GM18517 (cell line): ENCODE measurements at regions not wholly inside any gene's neighbourhood (a gene's known extent, or its start where the extent isn't known, plus 50 kb on each side); places are given as distances from the start of the nearest gene placed in this dataset.
A peak's percentile ranks its signal among the peaks of the same experiment; 100 is the strongest.

ENCODE experiments used
- ATAC-seq: cut with Tn5 transposase; IDR thresholded peaks from one replicate; pipeline ENCODE4 v1.9.1; 2021; ENCODE audit warnings: mild to moderate bottlenecking, moderate library complexity; ENCODE audit not compliant: unreplicated experiment

DNA sequence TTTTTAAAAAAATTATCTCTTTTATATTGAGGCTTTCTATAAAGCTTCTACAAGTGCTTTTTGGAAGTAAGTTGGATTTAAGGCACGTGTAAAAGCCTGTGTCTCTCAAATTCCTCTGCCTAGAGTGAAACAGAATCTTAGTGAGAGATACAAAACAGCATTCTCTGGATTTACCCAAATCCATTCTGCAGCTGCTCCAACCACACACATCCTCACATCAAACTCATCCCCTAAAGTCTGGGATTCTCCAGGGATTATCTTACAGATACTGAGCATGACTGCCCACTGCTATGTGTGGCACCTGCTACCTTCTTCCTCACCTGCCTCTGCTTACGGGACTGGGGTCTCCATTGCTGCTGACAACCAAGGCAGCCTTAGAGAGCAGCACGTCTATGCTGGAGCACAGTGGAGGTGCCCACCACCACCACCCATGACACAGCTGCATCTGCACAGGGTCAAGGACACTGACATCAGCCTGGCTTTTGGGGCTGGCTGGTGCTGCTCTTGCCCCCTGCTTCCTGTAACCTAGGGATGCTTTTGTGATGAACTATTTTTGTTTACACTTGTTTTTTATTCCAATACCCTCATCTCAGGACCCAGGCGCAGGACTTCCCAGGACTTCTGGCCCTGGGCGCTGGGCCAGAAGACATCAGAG lies 139.2 kb upstream of the NAMPT start:
- no peak for ATAC-seq

DNA sequence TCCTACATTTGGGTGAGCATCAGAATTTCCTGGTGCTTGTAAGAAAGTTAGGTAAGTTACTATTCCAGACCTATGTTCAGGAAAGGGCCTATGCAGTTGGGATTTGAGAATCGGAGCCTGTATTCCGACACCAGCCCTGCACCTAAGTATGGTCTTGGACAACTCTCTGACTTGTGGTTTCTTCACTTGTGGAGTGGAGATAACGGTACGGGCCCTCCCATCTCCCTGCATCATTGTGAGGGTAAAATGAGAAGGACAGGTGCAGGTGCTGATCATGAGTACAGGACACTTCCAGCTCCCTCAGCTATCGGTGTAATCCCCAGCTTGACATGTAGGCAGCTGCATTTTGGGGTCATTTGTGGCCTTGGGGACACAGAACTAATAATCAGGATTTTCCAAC lies 138.3 kb upstream of the NAMPT start:
- ATAC-seq: no peak

DNA sequence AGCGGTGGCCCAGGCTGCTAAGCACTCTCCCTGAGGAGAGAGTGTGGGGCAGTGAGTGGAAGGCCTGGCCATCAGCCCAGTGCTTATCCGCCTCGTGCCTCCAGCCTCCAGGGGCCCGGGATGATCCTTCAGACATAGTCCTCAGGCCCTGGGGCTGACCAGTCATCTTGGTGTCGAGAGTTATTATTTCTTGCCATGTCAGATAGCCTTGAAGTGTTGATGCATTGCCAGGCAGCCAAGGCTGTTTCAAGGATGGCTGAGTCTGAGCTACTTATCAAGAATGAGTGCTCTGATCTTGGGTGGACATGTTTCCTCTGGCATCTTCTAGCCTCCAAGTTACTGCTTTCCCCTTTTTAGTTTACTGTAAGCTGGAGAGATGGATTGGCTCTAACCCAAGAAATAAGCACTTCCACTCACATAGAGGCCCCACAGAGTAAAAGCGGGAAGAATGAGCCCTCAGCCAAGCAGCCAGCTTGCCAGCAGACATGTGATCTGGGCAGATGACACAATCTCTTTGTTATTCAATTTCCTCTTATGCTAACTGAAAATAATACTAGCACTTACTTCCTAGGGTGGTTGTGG lies 136.5 kb upstream of the NAMPT start:
- no peak for ATAC-seq

DNA sequence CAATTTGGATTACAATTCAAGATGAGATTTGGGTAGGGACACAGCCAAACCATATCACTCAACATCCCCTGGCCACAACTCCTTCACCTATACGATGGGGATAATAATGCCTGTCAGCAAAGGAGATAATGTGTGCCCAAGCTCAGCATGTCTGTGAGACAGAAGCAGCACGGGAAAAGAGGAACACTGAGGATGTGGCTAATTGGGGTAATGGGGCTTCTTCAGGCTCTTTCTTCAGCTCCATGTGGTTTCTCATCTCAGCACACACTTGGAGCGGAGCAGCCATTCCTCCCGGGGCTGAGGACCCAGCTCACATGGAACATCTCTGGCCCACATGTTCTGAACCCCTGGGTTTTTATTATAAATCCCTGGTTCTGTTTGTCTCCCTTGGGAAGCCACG lies 136.0 kb upstream of the NAMPT start:
- ATAC-seq: no peak

DNA sequence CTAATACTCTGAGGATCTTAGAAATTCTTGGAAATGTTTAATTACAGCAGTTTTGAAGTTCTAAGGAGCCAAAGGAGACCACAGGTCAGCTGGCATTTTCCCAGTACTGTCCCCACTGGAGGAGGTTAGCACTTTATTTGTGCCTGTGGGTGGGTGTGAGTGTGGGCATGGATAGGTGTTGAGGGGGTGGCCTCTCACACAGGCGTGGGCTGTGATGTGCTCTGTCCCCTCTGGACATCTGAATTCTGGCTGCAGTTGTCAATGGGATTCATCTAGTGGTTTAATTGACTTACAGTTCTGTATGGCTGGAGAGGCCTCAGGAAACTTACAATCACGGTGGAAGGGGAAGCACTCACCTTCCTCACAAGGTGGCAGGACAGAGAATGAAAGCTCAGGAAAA lies 135.4 kb upstream of the NAMPT start:
- no peak for ATAC-seq

DNA sequence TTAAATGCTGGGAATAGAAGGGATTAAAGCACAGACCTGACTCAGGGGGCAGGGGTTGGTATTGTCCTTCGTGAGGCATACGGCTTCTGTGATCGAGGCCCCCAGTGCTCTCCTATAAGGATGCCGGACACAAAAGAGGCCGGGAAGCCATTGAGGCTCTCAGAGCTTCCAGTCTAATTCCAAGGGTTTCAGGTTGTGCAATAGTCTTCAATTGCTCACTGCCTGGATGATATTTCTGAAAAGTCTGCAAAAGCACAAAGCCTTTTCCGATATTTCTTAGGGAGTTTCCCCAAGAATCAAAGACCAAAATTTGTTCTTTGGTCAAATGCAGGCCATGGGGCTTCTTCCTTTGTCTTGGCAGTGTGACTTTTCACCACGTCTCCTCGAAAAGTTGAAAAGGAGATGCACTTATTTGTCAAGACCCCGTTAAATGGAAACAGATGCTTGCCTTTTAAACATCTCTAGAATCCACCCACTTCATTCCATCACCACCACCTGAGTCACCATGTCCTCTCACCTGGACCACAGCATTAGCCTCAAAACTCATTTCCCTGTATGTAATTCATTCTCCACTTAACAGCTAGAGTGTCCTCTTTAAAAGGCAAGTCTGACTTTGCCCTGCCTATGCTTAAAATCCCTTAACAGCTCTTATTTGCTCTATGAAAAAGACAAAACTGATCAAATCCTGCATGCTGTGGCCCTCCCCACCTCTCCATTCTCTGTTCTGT lies 134.8 kb upstream of the NAMPT start:
- ATAC-seq: no peak

DNA sequence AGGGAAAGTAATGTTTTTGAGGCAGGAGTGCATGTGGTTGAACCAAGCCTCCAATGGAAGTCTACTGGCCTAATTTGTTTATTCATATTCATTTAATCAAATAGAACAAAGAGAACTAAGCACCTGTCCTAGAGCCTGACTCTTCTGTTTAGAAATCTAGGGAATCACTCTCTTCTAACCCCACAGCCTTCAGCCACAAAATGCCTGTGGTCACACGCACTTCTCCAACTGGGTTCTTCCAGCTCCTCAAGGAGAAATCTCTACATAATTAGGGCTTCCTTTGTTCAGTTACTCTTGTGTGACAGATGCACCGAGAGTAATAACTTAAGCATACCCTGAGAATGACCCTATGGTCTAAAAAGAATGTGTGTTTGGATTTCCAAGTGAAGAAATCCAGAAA lies 133.7 kb upstream of the NAMPT start:
- no peak for ATAC-seq

DNA sequence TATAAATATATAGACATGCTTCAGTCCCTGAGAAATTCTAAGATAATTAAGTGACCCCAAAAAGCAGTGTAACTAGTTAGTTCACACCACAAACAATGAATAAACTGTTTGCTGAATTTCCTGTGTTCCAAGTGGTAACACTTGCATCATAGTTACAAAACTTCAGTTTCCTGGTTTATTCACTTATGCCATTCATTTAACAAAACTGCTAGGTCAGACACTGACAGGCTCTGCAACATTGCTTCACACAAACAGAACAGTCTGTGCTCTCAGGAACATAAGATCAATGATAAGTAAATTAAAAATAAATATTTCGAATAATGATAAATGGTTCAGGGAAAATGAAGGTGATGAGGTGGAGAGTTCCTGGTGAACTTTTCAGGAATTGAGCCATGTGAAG lies 133.3 kb upstream of the NAMPT start:
- ATAC-seq: no peak

DNA sequence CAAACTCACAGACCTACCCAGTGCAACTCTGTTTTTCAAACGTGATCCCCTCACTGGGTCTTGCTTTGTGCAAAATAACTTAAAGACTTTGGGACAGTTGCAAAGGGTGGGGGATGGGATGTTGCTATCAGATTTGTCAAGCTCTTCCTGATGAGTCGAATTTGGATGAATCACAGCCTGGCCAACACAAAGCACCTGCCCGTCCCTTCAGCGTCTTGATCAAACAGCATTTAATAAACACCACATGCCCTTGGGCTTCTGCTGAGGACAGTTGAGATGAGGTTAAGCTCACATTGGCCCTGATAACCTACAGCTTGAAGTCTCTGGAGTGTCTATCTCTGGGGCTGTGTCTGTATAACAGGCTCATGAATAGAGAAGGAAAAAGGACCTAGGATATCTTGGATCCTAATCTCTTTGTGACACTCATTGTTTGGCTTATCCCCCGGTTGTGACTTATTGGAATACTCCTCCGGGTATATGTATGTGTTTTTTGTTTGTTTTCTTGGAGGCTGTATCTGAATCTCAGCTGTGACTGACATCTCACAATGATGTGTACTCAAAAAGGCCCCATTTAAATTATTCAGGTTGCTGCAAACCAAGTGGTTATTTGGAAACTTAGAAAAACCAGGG lies 132.6 kb upstream of the NAMPT start:
- ATAC-seq: no peak

DNA sequence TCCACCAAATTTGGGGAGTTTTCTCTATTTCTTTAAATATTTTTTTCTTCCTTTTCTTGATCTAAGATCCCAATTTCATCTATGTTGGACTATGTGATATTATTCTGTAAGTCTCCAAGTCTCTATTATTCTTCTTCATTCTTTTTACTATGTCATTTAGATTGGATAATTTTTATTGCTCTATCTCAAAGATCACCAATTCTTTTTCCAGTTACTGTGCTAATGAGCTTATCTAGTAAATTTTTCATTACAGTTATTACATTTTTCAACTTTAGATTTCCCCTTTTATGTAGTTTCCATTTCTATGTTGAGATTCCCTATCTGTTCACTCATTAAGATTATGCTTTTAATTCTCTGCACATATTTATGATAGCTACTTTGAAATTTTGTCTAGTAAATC lies 131.6 kb upstream of the NAMPT start:
- no peak for ATAC-seq

DNA sequence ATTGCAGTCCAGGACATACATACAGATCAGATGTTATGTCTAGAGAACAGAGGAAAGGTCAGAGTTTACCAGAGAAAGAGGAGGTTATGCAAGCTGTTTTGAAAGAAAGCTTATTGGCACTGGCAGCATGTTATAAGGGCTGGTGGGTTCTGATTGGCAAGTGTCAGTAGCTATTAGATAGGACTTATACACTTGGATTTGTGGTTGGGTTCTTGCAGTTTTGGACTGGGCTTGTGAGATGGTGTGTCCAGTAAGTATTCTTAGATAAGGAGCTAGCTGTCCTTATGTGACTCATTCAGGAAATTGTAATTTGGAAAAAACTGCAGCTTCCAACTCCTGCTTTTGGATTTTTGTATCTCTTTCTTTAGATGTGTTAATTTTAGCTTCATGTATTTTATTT lies 130.7 kb upstream of the NAMPT start:
- ATAC-seq: no peak

DNA sequence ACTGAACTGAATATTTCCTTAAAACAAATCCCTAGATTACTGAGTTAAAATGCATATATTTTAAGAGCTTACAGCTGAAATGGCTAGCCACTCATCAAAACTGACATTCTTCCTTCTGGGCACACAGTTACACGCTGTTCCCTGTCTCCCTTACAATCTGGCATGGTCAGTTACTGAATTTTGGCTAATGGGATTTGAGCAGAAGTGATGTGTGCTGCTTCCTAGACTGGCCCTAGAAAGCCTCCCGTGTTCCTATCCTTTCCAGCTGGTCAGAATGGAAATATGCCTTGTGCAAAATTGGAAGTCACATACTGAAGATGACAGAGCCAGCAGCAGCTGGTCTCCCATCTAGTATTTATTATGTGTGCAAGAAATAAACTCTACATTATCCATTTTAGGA lies 128.7 kb upstream of the NAMPT start:
- ATAC-seq: no peak

DNA sequence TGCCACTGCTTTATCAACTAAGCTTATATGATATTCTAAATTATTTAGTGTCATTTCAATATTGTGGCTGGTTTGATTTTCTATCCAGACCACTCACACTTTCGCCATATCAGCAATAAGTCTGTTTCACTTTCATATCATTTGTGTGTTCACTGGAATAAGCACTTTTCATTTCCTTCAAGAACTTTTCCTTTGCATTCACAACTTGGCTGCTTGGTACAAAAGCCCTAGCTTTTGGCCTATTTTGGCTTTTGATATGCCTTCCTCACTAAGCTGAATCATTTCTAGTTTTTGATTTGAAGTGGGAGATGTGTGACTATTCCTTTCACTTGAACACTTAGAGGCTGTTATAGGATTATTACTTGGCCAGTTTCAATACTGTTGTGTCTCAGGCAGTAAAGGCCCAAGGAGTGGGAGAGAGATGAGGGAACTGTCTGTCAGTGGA lies 120.9 kb upstream of the NAMPT start:
- ATAC-seq: peak; percentile 49

DNA sequence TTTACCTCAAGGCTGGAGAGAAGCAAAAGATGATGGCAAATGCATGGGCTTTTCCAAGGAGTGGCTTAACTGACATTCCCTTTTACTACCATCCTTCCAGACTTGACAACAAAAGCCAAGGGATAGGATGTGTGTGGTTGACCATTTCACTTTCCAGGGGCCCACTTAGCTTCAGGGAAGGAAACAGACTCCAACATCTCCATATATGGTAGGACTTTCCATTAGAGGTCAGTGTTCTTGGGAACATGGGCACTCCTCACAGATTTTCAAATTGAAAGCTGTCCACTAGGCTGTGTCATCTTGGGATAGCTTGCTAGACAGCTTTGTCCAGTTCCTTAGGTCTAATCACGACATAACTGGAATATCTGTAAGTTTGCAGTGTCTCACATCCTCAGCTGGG lies 118.1 kb upstream of the NAMPT start:
- no peak for ATAC-seq

DNA sequence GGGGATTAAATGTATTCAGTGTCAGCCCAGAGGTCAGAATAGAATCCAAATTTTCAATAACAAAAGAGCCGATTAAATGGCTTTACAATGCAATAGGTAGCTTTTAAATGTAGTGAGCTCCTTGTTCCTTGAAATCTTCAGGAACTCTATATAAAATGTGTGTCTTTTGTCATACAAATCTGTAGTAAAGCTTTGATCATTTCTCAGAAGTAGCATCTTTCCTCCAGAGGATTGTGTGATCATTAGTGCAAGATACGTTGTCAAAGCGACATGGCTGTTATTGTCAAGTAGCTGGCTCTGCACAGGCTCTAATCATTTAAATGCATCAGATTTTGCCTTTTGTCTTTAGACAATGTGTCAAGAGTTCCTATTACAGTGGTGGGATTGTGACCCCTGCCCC lies 116.1 kb upstream of the NAMPT start:
- no peak for ATAC-seq

DNA sequence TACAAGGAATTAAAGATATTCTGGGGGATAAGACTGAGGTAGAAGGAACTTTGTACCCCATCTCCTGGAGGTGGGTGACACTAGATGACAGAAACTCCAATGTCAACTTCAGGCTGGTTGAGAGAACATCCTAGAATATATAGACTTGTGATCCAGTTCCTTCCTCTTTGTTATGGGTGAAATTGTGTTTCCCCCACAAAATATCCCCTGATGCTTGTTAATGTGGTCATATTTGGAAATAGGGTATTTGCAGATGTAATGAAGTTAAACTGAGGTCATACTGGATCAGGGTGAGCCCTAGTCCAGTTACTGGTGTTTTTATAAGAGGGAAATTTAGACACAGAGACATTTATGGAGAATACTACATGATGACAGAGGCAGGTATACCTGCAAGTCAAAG lies 114.0 kb upstream of the NAMPT start:
- no peak for ATAC-seq

DNA sequence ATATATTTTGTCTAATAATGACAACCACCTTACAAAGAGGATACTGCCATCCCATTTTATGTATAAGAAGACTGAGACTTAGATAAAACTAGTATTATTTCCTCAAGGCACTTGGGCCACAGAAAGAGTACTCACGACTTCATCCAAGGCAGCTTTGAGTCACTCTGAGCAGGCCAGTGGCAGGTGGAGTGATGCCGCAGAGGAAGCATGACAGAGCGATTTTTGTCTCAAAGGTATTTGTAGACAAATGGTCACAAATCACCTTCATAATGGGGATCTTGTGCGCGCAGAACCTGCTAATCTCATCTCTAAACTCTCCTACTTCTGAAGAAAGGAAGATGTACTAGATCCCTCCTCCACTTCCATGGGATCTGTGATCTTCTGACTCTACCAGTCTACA lies 113.2 kb upstream of the NAMPT start:
- no peak for ATAC-seq

DNA sequence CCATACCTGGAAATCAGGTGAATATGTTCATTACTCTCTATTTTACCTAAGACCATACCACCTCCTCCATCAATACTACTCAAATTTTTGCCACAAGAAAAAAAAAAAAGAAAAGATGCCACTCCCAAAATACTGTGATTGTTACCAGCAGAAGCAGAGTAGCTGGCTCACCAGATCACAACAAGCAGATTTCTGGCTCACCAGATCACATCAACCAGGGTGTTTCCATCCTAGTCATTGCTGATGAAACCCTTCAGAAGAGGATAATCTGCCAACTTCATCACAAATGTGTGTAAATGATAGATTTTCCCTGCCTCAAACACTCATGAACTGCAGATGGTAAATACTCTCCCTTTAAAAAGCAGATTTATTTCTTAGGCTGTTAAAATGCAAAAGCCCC lies 109.7 kb upstream of the NAMPT start:
- ATAC-seq: no peak

DNA sequence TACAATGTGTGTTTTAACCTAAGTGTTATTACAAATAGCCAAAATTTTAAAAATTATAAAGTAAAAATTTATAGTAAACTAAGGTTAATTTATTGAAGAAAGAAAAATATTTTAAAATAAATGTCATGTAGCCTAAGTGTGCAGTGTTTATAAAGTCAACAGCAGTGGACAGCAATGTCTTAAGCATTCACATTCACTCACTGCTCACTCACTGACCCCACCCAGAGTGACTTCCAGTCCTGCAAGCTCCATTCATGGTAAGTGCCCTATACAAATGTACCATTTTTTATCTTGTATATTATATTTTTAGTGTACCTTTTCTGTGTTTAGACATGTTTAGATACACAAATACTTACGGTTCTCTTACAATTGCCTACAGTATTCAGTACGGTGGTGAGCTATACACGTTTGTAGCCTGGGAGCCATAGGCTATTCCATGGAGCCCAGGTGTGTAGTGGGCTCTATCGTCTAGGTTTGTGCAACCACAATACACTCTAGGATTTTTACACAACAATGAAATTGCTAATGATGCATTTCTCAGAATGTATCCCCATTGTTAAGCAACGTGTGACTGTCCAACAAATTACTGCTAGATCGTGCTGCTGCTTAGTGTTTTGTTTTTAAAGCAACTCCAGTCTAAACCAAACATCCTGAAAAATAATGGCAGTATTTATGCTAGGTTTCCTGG lies 108.9 kb upstream of the NAMPT start:
- no peak for ATAC-seq

DNA sequence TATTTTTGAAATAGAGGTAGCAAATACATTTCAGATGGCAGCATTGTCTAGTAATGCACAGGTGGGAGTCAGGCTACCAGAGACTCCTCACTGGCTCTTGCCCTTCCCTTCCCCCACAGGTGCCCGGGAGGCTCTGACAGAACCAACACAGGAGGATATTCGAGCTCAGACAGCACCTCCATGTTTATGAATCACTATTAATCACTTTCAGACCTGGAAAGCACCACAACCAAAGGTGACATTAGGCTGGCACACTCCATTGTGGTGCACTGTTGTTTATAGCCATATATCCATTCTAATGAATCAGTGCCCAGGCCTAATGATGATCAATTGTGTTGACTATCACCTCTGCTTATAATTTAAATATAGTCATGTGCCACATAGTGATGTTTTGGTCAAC lies 107.8 kb upstream of the NAMPT start:
- ATAC-seq: no peak

DNA sequence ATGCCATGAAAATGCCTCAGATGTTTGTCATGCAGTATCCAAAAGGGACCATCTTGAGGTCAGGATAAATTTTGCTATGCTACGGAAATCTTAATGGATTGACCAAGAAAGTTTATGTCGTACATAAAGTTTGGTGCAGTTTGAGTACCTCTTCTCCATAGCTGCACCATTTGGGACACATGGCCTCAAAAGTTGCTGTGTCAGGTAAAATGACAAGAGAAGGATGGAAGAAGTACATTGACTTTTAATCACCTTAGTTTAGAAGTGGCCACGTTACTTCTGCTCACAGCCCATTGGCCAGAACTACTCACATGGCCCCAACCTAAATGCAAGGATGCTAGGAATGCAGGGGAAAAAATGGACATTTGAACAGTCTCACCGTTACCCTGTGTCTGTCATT lies 107.4 kb upstream of the NAMPT start:
- ATAC-seq: no peak
